ENCODE measurements at regions not wholly inside any gene's neighbourhood (a gene's known extent, or its start where the extent isn't known, plus 50 kb on each side); places are given as distances from the start of the nearest gene placed in this dataset.

DNA sequence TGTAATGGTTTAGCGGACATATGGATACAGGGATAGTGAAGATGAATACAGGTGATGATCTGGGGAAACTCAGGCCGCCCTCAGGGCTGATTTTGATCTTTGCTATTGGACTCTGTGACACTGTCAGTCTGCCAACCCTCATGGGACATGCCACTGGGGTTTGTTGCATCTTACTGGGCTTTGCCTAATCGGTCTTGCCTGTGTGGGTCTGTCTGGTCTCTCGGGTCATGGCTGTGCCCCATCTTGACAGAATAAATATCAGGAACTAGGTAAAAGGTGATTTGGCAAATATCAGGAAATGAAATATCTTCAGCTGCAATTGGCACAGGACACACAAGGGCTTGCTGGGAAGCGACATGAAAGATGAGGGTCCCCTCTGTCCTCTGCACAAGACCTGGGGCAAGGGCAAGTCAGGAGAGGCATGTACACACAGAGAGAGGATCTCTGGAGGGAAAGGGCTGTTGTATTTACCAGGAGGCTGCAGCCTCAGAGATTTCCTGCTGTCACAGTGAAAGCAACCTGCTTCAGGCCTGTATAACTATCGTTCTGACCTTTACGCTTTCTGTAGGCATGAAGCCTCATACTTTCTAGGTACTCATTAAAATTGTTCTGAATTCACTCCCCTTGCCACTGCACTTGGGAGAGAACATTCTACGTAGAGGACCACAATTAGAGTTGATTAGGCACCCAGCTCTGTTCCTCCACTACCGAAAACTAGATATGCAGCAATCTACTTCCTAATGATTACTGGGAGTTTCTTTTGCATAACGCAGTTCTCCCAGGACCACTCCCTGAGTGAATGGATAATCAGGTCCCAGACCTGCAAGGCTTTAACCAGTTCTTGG, 52.0 kb upstream of the GADD45A start:
- DNase-seq (no peak), ATAC-seq (ENCODE audit: low read depth) (no peak)
- no peaks in the 10 kb centered on the region for H3K27me3 ChIP-seq (replicated peaks in 1 of 4; ENCODE audit: control extremely low read depth in 1 of 4, control insufficient read depth in 3 of 4, insufficient read depth in 4 of 4, low read length in 3 of 4)
- H2AFZ ChIP-seq (ENCODE audit: insufficient read depth, low read depth, low read length, poor library complexity, severe bottlenecking), result no peak overlapping the region
- Mint-ChIP-seq H3K27ac (no peak overlapping the region), H3K9me3 (ENCODE audit: insufficient read depth) (no peaks in the 10 kb centered on the region), H3K4me3 (no peak overlapping the region), H3K27me3 (peaks cover 12% of the 10 kb centered on the region), H3K4me1 (peaks cover 19% of the 10 kb centered on the region)
- H3K4me3 ChIP-seq (ENCODE audit: control extremely low read depth in 1 of 5, extremely low read depth in 1 of 5, insufficient read depth in 1 of 5, low read depth in 2 of 5, low read length in 4 of 5), result no peak overlapping the region
- ChIA-PET CTCF (interaction anchor here (1.4 kb wide), 1 partner anchor 127 kb away, joined by 4 read pairs; no protein-coding TSS in a partner anchor), POLR2A (no interaction called here)
- no peaks in the 10 kb centered on the region for H4K20me1 ChIP-seq (ENCODE audit: control insufficient read depth, insufficient read depth, low read length, poor library complexity, severe bottlenecking)
- H3K36me3 ChIP-seq (replicated peaks in 1 of 2; ENCODE audit: control extremely low read depth in 1 of 2, control insufficient read depth in 1 of 2, extremely low read depth in 1 of 2, insufficient read depth in 2 of 2, low read length in 1 of 2), result no peaks in the 10 kb centered on the region
- intact Hi-C loops (cut with micrococcal nuclease), result no loop called here
- H3K79me2 ChIP-seq (ENCODE audit: control insufficient read depth, insufficient read depth, low read length), result no peaks in the 10 kb centered on the region
- no peak overlapping the region for H3K9ac ChIP-seq (ENCODE audit: low read length)
- peaks cover 16 to 19% of the 10 kb centered on the region in 2 donors for H3K4me1 ChIP-seq (ENCODE audit: control insufficient read depth in 2 of 2, insufficient read depth in 2 of 2, low read length in 2 of 2)
- H3K9me3 ChIP-seq (ENCODE audit: control extremely low read depth in 1 of 3, control insufficient read depth in 2 of 3, insufficient read depth in 1 of 3, low read length in 2 of 3), result no peaks in the 10 kb centered on the region
- no peak overlapping the region for H3K4me2 ChIP-seq (replicated peaks; ENCODE audit: low read depth, low read length, poor library complexity, severe bottlenecking)
- TF ChIP-seq, protein P1, sequence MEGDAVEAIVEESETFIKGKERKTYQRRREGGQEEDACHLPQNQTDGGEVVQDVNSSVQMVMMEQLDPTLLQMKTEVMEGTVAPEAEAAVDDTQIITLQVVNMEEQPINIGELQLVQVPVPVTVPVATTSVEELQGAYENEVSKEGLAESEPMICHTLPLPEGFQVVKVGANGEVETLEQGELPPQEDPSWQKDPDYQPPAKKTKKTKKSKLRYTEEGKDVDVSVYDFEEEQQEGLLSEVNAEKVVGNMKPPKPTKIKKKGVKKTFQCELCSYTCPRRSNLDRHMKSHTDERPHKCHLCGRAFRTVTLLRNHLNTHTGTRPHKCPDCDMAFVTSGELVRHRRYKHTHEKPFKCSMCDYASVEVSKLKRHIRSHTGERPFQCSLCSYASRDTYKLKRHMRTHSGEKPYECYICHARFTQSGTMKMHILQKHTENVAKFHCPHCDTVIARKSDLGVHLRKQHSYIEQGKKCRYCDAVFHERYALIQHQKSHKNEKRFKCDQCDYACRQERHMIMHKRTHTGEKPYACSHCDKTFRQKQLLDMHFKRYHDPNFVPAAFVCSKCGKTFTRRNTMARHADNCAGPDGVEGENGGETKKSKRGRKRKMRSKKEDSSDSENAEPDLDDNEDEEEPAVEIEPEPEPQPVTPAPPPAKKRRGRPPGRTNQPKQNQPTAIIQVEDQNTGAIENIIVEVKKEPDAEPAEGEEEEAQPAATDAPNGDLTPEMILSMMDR (IDR thresholded peaks at IDR 0.05), result no peak
- no peak for TF ChIP-seq EZH2 (IDR thresholded peaks at IDR 0.05; ENCODE audit: borderline replicate concordance, insufficient read depth, low read depth, low read length, poor library complexity, severe bottlenecking)
- H3K27ac ChIP-seq (ENCODE audit: low read length in 2 of 2), result no peak overlapping the region
- WGBS (ENCODE audit: insufficient coverage), result 85% methylated on average over 7 of the region's 10 CpGs

- Histone ChIP-seq H2AFZ (ENCODE audit: insufficient read depth, low read depth, low read length, poor library complexity, severe bottlenecking) (no peak overlapping the region), H4K20me1 (ENCODE audit: control insufficient read depth, insufficient read depth, low read length, poor library complexity, severe bottlenecking) (no peaks in the 10 kb centered on the region), H3K27ac (ENCODE audit: low read length in 2 of 2) (no peak overlapping the region), H3K9ac (ENCODE audit: low read length) (no peak overlapping the region), H3K4me1 (ENCODE audit: control insufficient read depth in 2 of 2, insufficient read depth in 2 of 2, low read length in 2 of 2) (peaks cover 16 to 19% of the 10 kb centered on the region in 2 donors), H3K4me2 (replicated peaks; ENCODE audit: low read depth, low read length, poor library complexity, severe bottlenecking) (peak overlapping the region; percentile 66), H3K79me2 (ENCODE audit: control insufficient read depth, insufficient read depth, low read length) (no peaks in the 10 kb centered on the region), H3K36me3 (replicated peaks in 1 of 2; ENCODE audit: control extremely low read depth in 1 of 2, control insufficient read depth in 1 of 2, extremely low read depth in 1 of 2, insufficient read depth in 2 of 2, low read length in 1 of 2) (no peaks in the 10 kb centered on the region), H3K27me3 (replicated peaks in 1 of 4; ENCODE audit: control extremely low read depth in 1 of 4, control insufficient read depth in 3 of 4, insufficient read depth in 4 of 4, low read length in 3 of 4) (no peaks in the 10 kb centered on the region), H3K4me3 (ENCODE audit: control extremely low read depth in 1 of 5, extremely low read depth in 1 of 5, insufficient read depth in 1 of 5, low read depth in 2 of 5, low read length in 4 of 5) (no peak overlapping the region), H3K9me3 (ENCODE audit: control extremely low read depth in 1 of 3, control insufficient read depth in 2 of 3, insufficient read depth in 1 of 3, low read length in 2 of 3) (no peaks in the 10 kb centered on the region)
- CTCF ChIA-PET, result no interaction called here
- H3K27ac Mint-ChIP-seq, result no peak overlapping the region
- POLR2A ChIA-PET, result no interaction called here
- ATAC-seq (ENCODE audit: low read depth) (no peak), DNase-seq (no peak)
- H3K4me3 Mint-ChIP-seq, result no peak overlapping the region
- WGBS (ENCODE audit: insufficient coverage), result 96% methylated on average over 3 of the region's 6 CpGs
- TF ChIP-seq, protein P1 (IDR thresholded peaks at IDR 0.05), result no peak
- TF ChIP-seq EZH2 (IDR thresholded peaks at IDR 0.05; ENCODE audit: borderline replicate concordance, insufficient read depth, low read depth, low read length, poor library complexity, severe bottlenecking), result no peak
- H3K27me3 Mint-ChIP-seq, result peaks cover 4% of the 10 kb centered on the region
- intact Hi-C loops (cut with micrococcal nuclease), result no loop called here
- peaks cover 19% of the 10 kb centered on the region for H3K4me1 Mint-ChIP-seq
- no peaks in the 10 kb centered on the region for H3K9me3 Mint-ChIP-seq (ENCODE audit: insufficient read depth)
These were observed 50.5 kb upstream of the GADD45A start for GRCh38 chr1:67634396-67634935.
